GM21619 (cell line): ENCODE measurements at regions not wholly inside any gene's neighbourhood (a gene's known extent, or its start where the extent isn't known, plus 50 kb on each side); places are given as distances from the start of the nearest gene placed in this dataset.
"Not testable (repeated sequence)": the region's sequence is repeated elsewhere in the genome, so short reads cannot be mapped to it uniquely, and the experiment has no call there.

Experiments
- ATAC-seq: cut with Tn5 transposase; IDR thresholded peaks from one replicate; pipeline ENCODE4 v1.9.1; 2021; ENCODE audit not compliant: unreplicated experiment

- no peak for ATAC-seq
Observed at GRCh38 chrX:5708251-5708650, 520.4 kb downstream of the NLGN4X start.

- ATAC-seq, result no peak
Observed at GRCh38 chrX:5702890-5703289, 525.8 kb downstream of the NLGN4X start.

GRCh38 chrX:5695971-5696370, 532.7 kb downstream of the NLGN4X start:
- no peak for ATAC-seq

GRCh38 chrX:5683996-5684395, 544.7 kb downstream of the NLGN4X start:
- no peak for ATAC-seq

- no peak for ATAC-seq
Observed at GRCh38 chrX:5681159-5681558, 547.5 kb downstream of the NLGN4X start.

- no peak for ATAC-seq
Observed at GRCh38 chrX:5674036-5674435, 554.6 kb downstream of the NLGN4X start.

- ATAC-seq, result no peak
Observed at GRCh38 chrX:5672099-5672498, 556.6 kb downstream of the NLGN4X start.

GRCh38 chrX:5666689-5667088, 562.0 kb downstream of the NLGN4X start:
- not testable (repeated sequence) for ATAC-seq

GRCh38 chrX:5656544-5656943, 572.1 kb downstream of the NLGN4X start:
- no peak for ATAC-seq

GRCh38 chrX:5650904-5651303, 577.8 kb downstream of the NLGN4X start:
- ATAC-seq, result no peak

- no peak for ATAC-seq
Observed at GRCh38 chrX:5648941-5649568, 579.6 kb downstream of the NLGN4X start.

GRCh38 chrX:5646818-5647217, 581.8 kb downstream of the NLGN4X start:
- peak; percentile 99 for ATAC-seq

GRCh38 chrX:5644776-5645175, 583.9 kb downstream of the NLGN4X start:
- no peak for ATAC-seq

- no peak for ATAC-seq
Observed at GRCh38 chrX:5640071-5640470, 588.6 kb downstream of the NLGN4X start.

- ATAC-seq, result no peak
Observed at GRCh38 chrX:5638572-5638971, 590.1 kb downstream of the NLGN4X start.

GRCh38 chrX:5632887-5633286, 595.8 kb downstream of the NLGN4X start:
- no peak for ATAC-seq

GRCh38 chrX:5632061-5632614, 596.5 kb downstream of the NLGN4X start:
- no peak for ATAC-seq

GRCh38 chrX:5617666-5618065, 611.0 kb downstream of the NLGN4X start:
- ATAC-seq, result no peak

GRCh38 chrX:5595570-5595969, 633.1 kb downstream of the NLGN4X start:
- ATAC-seq, result no peak

- ATAC-seq, result no peak
Observed at GRCh38 chrX:5586726-5587125, 641.9 kb downstream of the NLGN4X start.

GRCh38 chrX:5575407-5575806, 653.3 kb downstream of the NLGN4X start:
- ATAC-seq, result no peak

GRCh38 chrX:5568934-5569333, 659.7 kb downstream of the NLGN4X start:
- ATAC-seq, result no peak

GRCh38 chrX:5559386-5559785, 669.3 kb downstream of the NLGN4X start:
- no peak for ATAC-seq
